A673 (cell line): ENCODE measurements at regions not wholly inside any gene's neighbourhood (a gene's known extent, or its start where the extent isn't known, plus 50 kb on each side); places are given as distances from the start of the nearest gene placed in this dataset.

Experiments used
- CTCF ChIP-seq: fragments of 300-800, 200-600 bp; sonication (generic); conservative IDR thresholded peaks from 2 replicates; pipeline ENCODE4 v1.5.1; 2017; ENCODE audit warnings: low read depth, mild to moderate bottlenecking, antibody characterized with exemption, low read length, moderate library complexity, mixed read lengths
- EZH2 ChIP-seq: fragments of 200-600 bp; sonication (generic); IDR thresholded peaks from 2 replicates; pipeline ENCODE4 v1.6.1; 2017; ENCODE audit warnings: borderline replicate concordance, low read depth, mild to moderate bottlenecking, mixed read lengths, antibody characterized with exemption, low read length; ENCODE audit not compliant: poor library complexity, severe bottlenecking

GRCh38 chr1:191798178-191798577 is 360.1 kb upstream of the RGS18 start:
- TF ChIP-seq CTCF (no peak), EZH2 (no peak)
